HG03565 (cell line): ENCODE measurements at regions not wholly inside any gene's neighbourhood (a gene's known extent, or its start where the extent isn't known, plus 50 kb on each side); places are given as distances from the start of the nearest gene placed in this dataset.
"Not testable (repeated sequence)": the region's sequence is repeated elsewhere in the genome, so short reads cannot be mapped to it uniquely, and the experiment has no call there.

Experiments
- ATAC-seq: cut with Tn5 transposase; IDR thresholded peaks from one replicate; pipeline ENCODE4 v1.9.1; 2021; ENCODE audit warnings: mild to moderate bottlenecking, moderate library complexity; ENCODE audit not compliant: unreplicated experiment

GRCh38 chr6:1156411-1156810 lies 155.5 kb upstream of the FOXQ1 start:
- not testable (repeated sequence) for ATAC-seq

GRCh38 chr6:1153696-1154245 lies 158.1 kb upstream of the FOXQ1 start:
- ATAC-seq = no peak

- no peak for ATAC-seq
These were observed 165.4 kb upstream of the FOXQ1 start for GRCh38 chr6:1146500-1146899.

- ATAC-seq = no peak
These were observed 166.1 kb upstream of the FOXQ1 start for GRCh38 chr6:1145768-1146218.

GRCh38 chr6:1144842-1145767 lies 166.8 kb upstream of the FOXQ1 start:
- no peak for ATAC-seq

- no peak for ATAC-seq
These were observed 168.2 kb upstream of the FOXQ1 start for GRCh38 chr6:1143655-1144054.

GRCh38 chr6:1139155-1139890 lies 172.6 kb upstream of the FOXQ1 start:
- no peak for ATAC-seq

GRCh38 chr6:1137849-1138248 lies 174.0 kb upstream of the FOXQ1 start:
- no peak for ATAC-seq

GRCh38 chr6:1136827-1137226 lies 175.1 kb upstream of the FOXQ1 start:
- ATAC-seq = no peak

GRCh38 chr6:1136415-1136774 lies 175.5 kb upstream of the FOXQ1 start:
- ATAC-seq = no peak

- no peak for ATAC-seq
These were observed 176.0 kb upstream of the FOXQ1 start for GRCh38 chr6:1135726-1136414.

- no peak for ATAC-seq
These were observed 180.4 kb upstream of the FOXQ1 start for GRCh38 chr6:1131285-1132079.

- ATAC-seq = no peak
These were observed 181.2 kb upstream of the FOXQ1 start for GRCh38 chr6:1130709-1131108.

GRCh38 chr6:1129131-1129530 lies 182.8 kb upstream of the FOXQ1 start:
- no peak for ATAC-seq

- ATAC-seq = no peak
These were observed 184.2 kb upstream of the FOXQ1 start for GRCh38 chr6:1127597-1128288.

GRCh38 chr6:1127129-1127528 lies 184.8 kb upstream of the FOXQ1 start:
- no peak for ATAC-seq

GRCh38 chr6:1126036-1126435 lies 185.9 kb upstream of the FOXQ1 start:
- ATAC-seq = no peak

GRCh38 chr6:1125297-1125696 lies 186.6 kb upstream of the FOXQ1 start:
- no peak for ATAC-seq

- ATAC-seq = no peak
These were observed 187.0 kb upstream of the FOXQ1 start for GRCh38 chr6:1124885-1125284.
